ENCODE measurements at regions not wholly inside any gene's neighbourhood (a gene's known extent, or its start where the extent isn't known, plus 50 kb on each side); places are given as distances from the start of the nearest gene placed in this dataset.

DNA sequence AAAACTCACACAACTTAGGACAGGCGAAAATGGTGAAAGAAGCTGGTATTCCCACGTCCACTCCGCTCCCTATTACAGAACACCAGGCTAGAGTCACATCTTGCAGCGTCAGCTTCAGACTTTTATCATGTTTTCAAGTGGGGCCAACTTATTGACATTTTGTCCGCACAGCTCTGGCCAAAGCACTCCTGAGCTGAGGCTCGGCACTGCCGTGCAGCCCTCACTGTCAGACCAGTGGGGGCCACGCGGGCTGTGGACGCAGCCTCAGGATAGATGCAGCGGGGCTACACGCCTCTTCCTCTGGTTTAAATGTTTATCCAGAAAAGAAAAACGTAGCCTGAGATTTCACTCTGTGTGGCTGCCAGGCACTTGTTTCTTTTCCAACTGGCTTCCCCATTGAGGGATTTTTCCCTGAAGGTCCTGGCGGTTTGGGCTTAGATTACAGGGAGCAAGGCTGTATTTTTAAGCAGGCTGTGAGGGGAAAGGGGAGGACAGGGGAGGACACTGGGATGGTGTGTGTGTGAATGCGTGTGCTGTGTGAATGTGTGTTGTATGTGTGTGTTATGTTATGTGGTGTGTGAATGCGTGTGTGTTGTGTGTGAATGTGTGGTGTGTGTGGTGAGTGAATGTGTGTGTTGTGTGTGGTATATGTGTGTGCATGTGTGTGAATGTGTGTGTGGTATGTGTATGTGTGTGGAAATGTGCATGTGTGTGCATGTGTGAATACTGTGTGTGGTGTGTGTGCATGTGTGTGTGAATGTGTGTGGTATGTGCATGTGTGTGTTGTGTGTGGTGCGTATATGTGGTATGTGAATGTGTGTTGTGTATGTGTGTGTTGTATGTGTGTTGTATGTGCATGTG lies 267.6 kb downstream of the DCDC2C start:
- Histone ChIP-seq H3K4me1 (no peaks in the 10 kb centered on the region), H3K27ac (no peak overlapping the region), H3K4me3 (no peak overlapping the region), H3K36me3 (no peaks in the 10 kb centered on the region), H3K9me3 (no peaks in the 10 kb centered on the region), H3K27me3 (peaks cover 0 to 5% of the 10 kb centered on the region in 2 donors)
- intact Hi-C loops (cut with DNase I; ENCODE audit: low total_unique reads) = no loop called here
- no peak for DNase-seq
- TF ChIP-seq, protein P1, sequence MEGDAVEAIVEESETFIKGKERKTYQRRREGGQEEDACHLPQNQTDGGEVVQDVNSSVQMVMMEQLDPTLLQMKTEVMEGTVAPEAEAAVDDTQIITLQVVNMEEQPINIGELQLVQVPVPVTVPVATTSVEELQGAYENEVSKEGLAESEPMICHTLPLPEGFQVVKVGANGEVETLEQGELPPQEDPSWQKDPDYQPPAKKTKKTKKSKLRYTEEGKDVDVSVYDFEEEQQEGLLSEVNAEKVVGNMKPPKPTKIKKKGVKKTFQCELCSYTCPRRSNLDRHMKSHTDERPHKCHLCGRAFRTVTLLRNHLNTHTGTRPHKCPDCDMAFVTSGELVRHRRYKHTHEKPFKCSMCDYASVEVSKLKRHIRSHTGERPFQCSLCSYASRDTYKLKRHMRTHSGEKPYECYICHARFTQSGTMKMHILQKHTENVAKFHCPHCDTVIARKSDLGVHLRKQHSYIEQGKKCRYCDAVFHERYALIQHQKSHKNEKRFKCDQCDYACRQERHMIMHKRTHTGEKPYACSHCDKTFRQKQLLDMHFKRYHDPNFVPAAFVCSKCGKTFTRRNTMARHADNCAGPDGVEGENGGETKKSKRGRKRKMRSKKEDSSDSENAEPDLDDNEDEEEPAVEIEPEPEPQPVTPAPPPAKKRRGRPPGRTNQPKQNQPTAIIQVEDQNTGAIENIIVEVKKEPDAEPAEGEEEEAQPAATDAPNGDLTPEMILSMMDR (IDR thresholded peaks at IDR 0.05) = no peak

DNA sequence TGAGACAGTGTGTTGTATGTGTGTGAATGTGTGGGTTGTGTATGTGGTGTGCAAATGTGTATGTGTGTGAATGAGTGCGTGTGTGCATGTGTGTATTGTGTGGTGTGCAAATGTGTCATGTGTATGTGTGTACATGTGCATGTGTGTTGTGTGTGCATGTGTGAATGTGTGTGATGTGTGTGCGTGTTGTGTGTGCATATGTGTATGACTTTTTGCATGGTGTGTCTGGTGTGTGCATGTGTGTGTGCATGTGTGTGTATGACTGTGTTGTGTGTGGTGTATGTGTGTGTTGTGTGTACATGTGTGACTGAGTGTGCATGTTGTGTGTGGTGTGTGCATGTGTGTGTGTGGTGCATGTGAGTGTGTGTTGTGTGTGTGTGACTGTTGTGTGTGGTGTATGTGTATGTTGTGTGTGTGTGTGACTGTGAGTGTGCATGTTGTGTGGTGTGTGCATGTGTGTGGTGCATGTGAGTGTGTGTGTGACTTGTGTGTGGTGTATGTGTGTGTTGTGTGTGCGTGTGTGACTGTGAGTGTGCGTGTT lies 268.3 kb downstream of the DCDC2C start:
- Histone ChIP-seq H3K27me3 (peaks cover 0 to 5% of the 10 kb centered on the region in 2 donors), H3K4me3 (no peak overlapping the region), H3K27ac (no peak overlapping the region), H3K4me1 (no peaks in the 10 kb centered on the region), H3K9me3 (no peaks in the 10 kb centered on the region), H3K36me3 (no peaks in the 10 kb centered on the region)
- intact Hi-C loops (cut with DNase I; ENCODE audit: low total_unique reads) = no loop called here
- TF ChIP-seq, protein P1 (IDR thresholded peaks at IDR 0.05) = no peak
- DNase-seq = no peak

DNA sequence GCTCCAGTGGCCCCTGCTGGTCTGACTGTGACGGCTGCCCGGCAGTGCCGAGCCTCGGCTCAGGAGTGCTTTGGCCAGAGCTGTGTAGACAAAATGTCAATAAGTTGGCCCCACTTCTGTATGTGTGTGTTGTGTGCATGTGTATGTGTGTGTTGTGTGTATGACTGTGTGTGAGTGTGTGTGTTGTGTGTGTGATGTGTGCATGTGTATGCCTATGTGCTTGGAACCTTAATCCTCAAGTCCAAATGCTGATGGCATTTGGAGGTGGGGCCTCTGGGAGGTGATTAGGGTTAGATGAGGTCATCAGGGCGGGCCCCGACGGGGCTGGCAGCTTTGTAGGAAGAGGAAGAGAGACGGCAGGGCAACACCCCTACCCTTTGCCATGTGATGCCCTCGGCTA lies 269.0 kb downstream of the DCDC2C start:
- intact Hi-C loops (cut with DNase I; ENCODE audit: low total_unique reads) = no loop called here
- H3K4me1 ChIP-seq = no peaks in the 10 kb centered on the region

DNA sequence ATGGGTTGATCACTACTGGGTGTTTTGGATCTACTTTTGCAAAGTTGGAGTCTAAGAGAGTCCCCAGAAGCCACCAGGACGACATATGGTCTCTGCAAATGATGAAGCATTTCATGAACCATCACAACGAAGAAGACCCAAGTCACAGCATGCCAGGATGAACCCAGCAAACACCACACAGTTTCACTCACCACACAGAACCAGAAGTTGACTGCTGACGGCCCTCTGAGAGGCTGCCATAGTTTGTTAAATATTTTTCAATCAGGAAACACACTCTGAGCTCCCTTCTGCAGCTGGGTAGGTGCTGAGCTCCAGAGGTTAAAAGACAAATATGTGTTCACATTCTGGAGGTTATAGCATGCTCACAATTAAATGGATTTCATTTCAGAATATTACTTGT lies 271.4 kb downstream of the DCDC2C start:
- intact Hi-C loops (cut with DNase I; ENCODE audit: low total_unique reads) = no loop called here
- H3K4me1 ChIP-seq = no peaks in the 10 kb centered on the region
- no peak overlapping the region for H3K27ac ChIP-seq
- no peak for DNase-seq
- H3K27me3 ChIP-seq = peaks cover 0 to 5% of the 10 kb centered on the region in 2 donors
- H3K9me3 ChIP-seq = peaks cover 0 to 9% (median 0%) of the 10 kb centered on the region in 3 donors
- H3K4me3 ChIP-seq = no peak overlapping the region
- TF ChIP-seq, protein P1 (IDR thresholded peaks at IDR 0.05) = no peak
- no peaks in the 10 kb centered on the region for H3K36me3 ChIP-seq

More for the DNA sequence above, 269.0 kb downstream of the DCDC2C start:
- Histone ChIP-seq H3K9me3 (no peaks in the 10 kb centered on the region), H3K27ac (no peak overlapping the region), H3K27me3 (peaks cover 0 to 5% of the 10 kb centered on the region in 2 donors), H3K4me3 (no peak overlapping the region), H3K36me3 (no peaks in the 10 kb centered on the region)
- DNase-seq = no peak
- TF ChIP-seq, protein P1 (IDR thresholded peaks at IDR 0.05) = no peak

DNA sequence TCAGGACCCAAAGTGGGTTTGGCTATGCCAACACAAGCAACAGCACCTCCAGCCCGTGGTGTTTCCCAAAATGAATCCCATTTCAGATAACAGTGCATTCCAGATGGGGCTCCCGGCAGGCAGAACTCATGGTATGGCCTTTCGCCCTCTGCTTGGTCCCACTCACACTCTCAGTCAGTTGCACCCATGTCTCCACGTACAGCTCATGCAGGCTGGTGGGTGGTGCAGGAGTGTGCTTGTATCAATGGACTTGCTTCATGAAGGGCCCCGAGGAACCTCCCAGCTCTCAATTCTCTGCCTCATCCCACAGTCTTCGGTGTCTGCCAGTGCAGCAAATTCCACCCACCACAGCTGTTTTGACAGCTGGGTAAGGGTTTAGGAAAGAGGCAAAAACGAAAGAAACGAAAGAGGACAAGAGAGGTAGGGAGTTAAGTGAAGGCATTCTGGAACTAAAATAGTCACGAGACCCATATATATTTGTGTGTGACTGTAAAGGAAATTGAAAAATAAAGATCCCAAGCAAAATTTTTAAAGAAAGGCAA lies 278.1 kb downstream of the DCDC2C start:
- H3K4me3 ChIP-seq = no peak overlapping the region
- H3K9me3 ChIP-seq = peaks cover 0 to 9% (median 0%) of the 10 kb centered on the region in 3 donors
- H3K4me1 ChIP-seq = no peaks in the 10 kb centered on the region
- DNase-seq = no peak
- TF ChIP-seq, protein P1 (IDR thresholded peaks at IDR 0.05) = no peak
- intact Hi-C loops (cut with DNase I; ENCODE audit: low total_unique reads) = no loop called here
- H3K36me3 ChIP-seq = no peaks in the 10 kb centered on the region
- H3K27me3 ChIP-seq = no peaks in the 10 kb centered on the region
- no peak overlapping the region for H3K27ac ChIP-seq
